ENCODE measurements at regions not wholly inside any gene's neighbourhood (a gene's known extent, or its start where the extent isn't known, plus 50 kb on each side); places are given as distances from the start of the nearest gene placed in this dataset.

DNA sequence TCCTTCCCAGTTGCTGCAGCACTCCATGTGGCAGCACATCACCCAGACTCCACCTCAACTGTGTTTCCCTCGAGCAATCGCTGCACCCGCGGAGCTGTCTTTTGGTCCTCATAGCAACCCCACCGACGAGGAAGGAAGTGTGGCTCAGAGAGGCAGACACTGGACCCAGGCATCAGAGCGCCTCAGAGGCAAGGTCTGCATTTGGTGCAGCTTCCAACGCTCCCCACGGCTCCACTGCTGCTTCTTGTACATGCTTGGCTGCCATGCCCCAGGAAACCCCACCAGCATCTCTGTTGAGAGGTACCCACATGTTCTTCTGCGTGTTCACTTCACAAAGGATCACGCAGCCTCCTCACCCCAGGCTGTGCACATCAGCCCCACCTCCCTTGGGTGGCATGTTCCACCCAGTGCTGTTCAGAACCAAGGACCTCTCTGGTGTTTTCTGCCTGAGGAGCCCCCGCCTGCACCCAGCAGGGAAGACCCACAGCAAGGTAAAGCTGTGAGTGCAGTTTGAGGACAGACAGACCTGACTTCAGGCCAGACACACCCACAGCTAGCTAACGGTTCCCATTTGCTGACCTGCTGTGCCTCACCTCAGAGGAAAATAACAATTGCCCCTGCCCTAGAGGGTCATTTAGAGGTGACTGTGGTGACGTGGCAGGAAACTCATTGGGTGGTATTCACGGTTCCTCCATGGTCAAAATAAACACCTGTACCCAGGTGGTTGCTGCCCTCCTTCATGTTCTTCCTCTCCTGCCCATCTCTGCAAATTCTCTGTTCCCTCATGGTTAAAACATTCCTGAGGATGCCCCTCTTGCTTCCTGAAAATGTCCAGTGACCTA, 326.3 kb upstream of the MYT1L start:
- no peak overlapping the region for H3K4me2 ChIP-seq (ENCODE audit: low read length)
- H4K20me1 ChIP-seq (ENCODE audit: insufficient read depth, low read length), result no peaks in the 10 kb centered on the region
- no peaks in the 10 kb centered on the region for H3K4me1 ChIP-seq (ENCODE audit: insufficient read depth, low read length, poor library complexity, severe bottlenecking)
- ChIA-PET POLR2A (no interaction called here), CTCF (ENCODE audit: unreplicated experiment) (no interaction called here)
- H3K36me3 ChIP-seq (ENCODE audit: insufficient read depth, low read length), result no peaks in the 10 kb centered on the region
- no peaks in the 10 kb centered on the region for H3K9me2 ChIP-seq (ENCODE audit: insufficient read depth, low read length)
- no peak overlapping the region for H2AFZ ChIP-seq (ENCODE audit: low read length)
- H3K4me3 ChIP-seq (ENCODE audit: low read depth, low read length, poor library complexity, severe bottlenecking), result no peak overlapping the region
- intact Hi-C loops (cut with micrococcal nuclease; ENCODE audit: unreplicated experiment), result no loop called here
- H3K79me2 ChIP-seq (ENCODE audit: insufficient read depth, low read depth, low read length), result no peaks in the 10 kb centered on the region
- TF ChIP-seq EZH2phosphoT487 (IDR thresholded peaks at IDR 0.05; ENCODE audit: borderline replicate concordance, low read depth, low read length), result no peak
- TF ChIP-seq, protein P1, sequence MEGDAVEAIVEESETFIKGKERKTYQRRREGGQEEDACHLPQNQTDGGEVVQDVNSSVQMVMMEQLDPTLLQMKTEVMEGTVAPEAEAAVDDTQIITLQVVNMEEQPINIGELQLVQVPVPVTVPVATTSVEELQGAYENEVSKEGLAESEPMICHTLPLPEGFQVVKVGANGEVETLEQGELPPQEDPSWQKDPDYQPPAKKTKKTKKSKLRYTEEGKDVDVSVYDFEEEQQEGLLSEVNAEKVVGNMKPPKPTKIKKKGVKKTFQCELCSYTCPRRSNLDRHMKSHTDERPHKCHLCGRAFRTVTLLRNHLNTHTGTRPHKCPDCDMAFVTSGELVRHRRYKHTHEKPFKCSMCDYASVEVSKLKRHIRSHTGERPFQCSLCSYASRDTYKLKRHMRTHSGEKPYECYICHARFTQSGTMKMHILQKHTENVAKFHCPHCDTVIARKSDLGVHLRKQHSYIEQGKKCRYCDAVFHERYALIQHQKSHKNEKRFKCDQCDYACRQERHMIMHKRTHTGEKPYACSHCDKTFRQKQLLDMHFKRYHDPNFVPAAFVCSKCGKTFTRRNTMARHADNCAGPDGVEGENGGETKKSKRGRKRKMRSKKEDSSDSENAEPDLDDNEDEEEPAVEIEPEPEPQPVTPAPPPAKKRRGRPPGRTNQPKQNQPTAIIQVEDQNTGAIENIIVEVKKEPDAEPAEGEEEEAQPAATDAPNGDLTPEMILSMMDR (conservative IDR thresholded peaks at IDR 0.05; ENCODE audit: low read length), result no peak
- no TSS peak for BruUV-seq (replicated peaks)
- no peak for DNase-seq (ENCODE audit: low spot score)
- no peak overlapping the region for H3K27ac ChIP-seq (ENCODE audit: low read depth, low read length, poor library complexity, severe bottlenecking)
- H3K9me3 ChIP-seq (ENCODE audit: low read length), result no peaks in the 10 kb centered on the region

DNA sequence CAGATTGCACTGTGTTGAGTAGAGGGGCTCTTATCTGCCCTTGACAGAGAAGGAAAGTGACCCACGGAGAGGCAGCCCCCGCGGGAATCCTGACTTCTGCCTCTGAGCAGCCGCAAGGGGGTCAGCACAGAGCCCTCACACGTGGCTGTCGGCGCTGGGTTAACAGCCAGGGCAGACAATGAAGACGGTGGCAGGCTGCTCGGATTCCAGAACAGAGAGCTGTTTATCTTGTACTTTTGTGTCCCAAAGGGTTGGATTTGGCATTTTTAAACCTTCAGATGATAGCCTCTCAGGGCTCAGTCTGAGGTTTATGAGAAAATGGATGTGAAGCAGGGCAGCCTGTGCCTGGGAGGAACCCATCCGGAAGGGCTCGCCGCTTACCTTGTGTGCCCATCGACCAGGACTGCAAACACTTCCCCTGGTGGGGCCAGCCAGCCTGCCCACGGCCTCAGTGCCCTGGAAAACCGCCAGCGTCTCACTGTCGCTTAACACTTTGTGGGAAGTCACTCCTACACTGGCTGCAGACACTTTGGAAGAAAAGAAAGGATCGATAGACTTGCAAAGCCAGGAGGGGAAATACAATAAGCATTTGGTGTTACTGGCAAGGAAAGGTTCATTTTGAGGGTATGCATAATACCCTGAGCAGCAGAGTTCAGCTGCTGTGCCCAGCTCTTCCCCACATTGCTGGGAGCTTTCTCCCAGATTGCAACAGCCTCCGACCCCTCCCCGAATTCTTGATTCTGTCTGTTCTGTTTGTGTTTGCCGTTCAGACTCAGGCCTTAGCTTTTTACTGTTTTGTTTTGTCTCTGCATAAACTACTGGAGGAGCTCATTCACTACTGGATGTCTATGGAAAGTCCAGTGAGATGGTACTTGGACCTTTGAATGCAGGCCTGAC, 325.3 kb upstream of the MYT1L start:
- Histone ChIP-seq H3K79me2 (ENCODE audit: insufficient read depth, low read depth, low read length) (no peaks in the 10 kb centered on the region), H3K4me2 (ENCODE audit: low read length) (no peak overlapping the region), H3K36me3 (ENCODE audit: insufficient read depth, low read length) (no peaks in the 10 kb centered on the region), H3K27ac (ENCODE audit: low read depth, low read length, poor library complexity, severe bottlenecking) (no peak overlapping the region), H3K9me3 (ENCODE audit: low read length) (no peaks in the 10 kb centered on the region), H3K4me1 (ENCODE audit: insufficient read depth, low read length, poor library complexity, severe bottlenecking) (no peaks in the 10 kb centered on the region), H2AFZ (ENCODE audit: low read length) (no peak overlapping the region), H3K4me3 (ENCODE audit: low read depth, low read length, poor library complexity, severe bottlenecking) (no peak overlapping the region), H4K20me1 (ENCODE audit: insufficient read depth, low read length) (no peaks in the 10 kb centered on the region), H3K9me2 (ENCODE audit: insufficient read depth, low read length) (no peaks in the 10 kb centered on the region)
- no TSS peak for BruUV-seq (replicated peaks)
- ChIA-PET POLR2A (no interaction called here), CTCF (ENCODE audit: unreplicated experiment) (no interaction called here)
- no peak for DNase-seq (ENCODE audit: low spot score)
- intact Hi-C loops (cut with micrococcal nuclease; ENCODE audit: unreplicated experiment), result no loop called here
- TF ChIP-seq EZH2phosphoT487 (IDR thresholded peaks at IDR 0.05; ENCODE audit: borderline replicate concordance, low read depth, low read length), result no peak
- TF ChIP-seq, protein P1 (conservative IDR thresholded peaks at IDR 0.05; ENCODE audit: low read length), result no peak
